IPS-NIHi7 (cell line): ENCODE measurements at regions not wholly inside any gene's neighbourhood (a gene's known extent, or its start where the extent isn't known, plus 50 kb on each side); places are given as distances from the start of the nearest gene placed in this dataset.
"Not testable (repeated sequence)": the region's sequence is repeated elsewhere in the genome, so short reads cannot be mapped to it uniquely, and the experiment has no call there.

Source experiments
- DNase-seq: peaks from one replicate; pipeline ENCODE4 v3.0.0; 2012; ENCODE audit warnings: mixed read lengths; ENCODE audit errors: extremely low spot score

DNA sequence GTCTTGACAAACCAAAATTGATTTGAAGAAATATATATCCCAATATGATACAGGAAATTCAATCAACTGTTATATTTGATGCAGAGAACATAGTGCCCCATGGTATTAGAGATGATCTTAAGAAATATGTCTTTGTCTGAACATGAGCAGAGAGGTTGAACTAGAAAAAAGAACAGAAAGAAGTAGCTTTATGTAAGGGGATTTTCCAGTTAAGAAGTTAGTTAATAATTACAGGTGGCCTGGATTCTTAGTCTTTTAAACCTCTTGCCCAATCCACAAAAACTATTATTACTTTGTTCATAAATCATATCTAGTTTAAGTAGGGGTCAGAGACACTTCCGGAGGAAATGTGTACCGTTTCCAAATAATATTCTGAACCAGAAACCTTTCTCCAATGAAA lies 1186.7 kb upstream of the EPHA6 start:
- no peak for DNase-seq

GRCh38 chr3:95629802-95630201 lies 1184.6 kb upstream of the EPHA6 start:
- DNase-seq = peak; percentile 16

DNA sequence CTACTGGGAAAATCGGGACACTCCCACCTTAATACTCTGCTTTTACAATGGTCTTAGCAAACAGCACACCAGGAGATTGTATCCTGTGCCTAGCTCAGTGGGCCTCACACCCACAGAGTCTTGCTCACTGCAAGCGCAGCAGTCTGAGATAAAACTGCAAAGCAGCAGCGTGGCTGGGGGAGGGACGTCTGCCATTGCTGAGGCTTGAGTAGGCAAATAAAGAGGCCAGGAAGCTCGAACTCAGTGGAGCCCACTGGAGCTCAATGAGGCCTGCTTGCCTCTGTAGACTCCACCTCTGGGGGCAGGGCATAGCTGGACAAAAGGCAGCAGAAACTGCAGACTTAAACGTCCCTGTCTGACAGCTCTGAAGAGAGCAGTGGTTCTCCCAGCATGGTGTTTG lies 1169.1 kb upstream of the EPHA6 start:
- DNase-seq = no peak

GRCh38 chr3:95654570-95655362 lies 1159.6 kb upstream of the EPHA6 start:
- no peak for DNase-seq

DNA sequence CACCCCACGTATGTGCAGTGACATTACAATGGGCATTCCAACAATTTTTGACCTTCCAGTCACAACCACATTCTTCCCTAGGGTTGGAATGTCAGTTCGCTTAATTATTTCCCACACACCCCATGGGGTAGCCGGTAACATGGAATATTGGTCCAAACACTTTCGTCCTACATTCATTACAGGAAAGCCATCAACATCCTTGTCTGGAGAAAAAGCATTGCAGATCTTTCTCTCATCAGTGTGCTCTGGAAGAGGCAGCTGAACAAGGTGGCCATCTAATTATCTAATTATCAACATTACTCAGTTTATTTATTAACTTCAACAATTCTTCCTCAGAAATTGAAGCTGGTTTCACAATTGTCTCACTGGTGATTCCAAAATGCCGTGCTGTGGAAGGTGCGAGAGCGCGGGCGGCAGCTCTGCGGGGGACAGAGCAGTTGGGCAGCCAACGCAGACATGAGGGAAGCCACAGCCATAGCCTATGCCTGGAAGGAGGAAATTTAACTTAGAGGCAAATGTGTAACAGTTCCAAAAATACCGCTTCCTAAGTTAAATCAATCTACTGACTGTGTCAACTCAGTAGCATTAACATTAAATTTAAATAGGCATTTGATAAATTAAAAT lies 1158.9 kb upstream of the EPHA6 start:
- no peak for DNase-seq

DNA sequence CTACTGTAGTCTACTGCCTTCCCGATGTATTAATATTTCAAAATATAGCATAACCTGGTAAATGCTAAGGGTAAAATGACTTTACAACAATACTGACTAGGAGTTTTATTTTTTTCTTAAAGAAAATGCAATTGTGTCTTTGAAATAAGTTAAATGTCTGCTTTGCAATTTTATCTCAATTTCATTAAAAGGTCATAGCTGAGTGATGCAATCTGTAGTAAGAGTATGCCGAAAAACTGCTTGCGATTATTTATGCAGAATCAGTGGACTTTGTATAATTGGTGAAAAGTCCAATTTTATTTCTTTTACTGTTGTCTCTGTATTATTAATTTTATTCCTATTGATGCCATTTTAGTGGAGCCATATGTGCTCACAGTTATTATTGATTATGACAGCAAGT lies 1143.6 kb upstream of the EPHA6 start:
- no peak for DNase-seq

DNA sequence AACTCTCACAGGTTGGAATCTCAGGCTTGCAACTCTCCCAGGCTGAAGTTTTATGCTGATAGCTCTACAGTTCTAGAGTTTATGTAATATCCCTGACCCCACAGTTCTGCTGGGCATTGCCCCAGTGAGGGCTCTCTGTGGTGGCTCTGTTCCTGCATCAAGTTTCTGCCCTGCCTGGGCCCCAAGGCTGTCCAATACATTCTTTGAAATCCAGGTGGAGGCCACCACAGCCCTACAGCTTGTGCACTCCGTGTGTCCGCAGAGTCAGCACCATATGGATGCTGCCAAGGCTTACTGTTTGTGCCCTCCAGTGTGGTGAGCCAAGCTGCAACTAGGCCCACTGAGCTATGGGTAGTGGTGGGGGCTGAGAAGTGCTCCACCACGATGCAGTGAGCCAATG lies 1141.2 kb upstream of the EPHA6 start:
- DNase-seq = no peak

DNA sequence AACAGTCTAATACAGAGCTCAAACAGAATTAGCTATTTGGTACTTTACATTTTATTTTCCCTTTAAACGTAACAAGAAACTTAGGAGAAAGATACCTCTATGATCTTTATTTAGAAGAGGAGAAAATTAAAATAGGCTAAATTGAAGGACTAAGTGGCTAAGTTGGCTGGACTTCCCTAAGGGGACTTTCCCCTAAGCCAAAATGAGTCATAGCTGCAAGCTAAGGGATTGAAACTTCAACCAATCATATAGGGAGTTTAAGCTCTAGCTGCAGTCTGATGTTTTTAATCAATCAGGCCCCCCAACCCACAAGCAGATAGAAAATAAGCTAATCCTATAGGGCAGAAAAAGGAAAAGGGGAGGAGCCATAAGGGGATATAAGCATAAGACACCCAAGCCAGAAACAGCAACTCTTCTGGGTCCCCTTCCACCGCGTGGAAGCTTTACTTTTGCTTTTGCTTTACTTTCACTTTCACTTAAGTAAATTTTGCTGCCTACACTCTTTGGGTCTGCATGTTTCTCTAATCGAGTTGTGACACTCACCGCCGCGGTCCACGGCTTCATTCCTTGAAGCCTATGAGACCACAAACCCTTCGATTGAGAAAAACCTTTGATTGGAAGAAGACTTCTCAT lies 1108.5 kb upstream of the EPHA6 start:
- DNase-seq = no peak

DNA sequence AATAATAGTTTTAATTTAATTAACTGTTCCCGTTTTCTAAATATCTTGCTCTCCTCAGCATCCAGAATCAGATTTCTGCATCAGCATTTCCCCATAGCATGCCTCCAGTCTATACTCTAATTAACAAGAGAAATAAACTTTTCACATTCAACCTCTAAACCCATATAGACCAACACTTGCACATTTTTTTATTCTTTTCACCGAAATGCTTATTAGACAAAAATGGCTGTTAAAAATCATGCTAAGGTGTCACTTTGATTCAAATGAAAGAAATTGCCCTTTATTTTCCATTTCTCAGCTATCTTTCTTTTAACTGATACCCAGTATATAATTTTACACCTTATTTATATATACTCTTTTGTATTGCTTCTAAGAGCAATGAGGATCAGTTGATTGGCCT lies 1107.1 kb upstream of the EPHA6 start:
- no peak for DNase-seq

DNA sequence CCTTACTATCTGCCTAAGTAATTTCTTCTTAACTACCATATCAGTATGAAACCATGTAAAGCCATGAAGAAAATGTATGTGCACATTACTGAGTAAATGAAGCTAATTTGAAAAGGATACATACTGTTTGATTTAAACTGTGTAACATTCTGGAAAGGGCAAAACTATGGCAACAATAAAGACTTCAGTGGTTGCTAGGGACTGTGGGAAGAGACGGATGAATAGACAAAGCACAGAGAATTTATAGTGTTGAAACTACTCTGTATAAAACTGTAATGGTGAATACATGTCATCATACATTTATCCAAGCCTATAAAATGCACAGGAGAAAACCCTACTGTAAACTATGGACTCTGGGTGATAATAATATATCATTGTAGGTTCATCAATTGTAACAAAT lies 1103.7 kb upstream of the EPHA6 start:
- DNase-seq = no peak

DNA sequence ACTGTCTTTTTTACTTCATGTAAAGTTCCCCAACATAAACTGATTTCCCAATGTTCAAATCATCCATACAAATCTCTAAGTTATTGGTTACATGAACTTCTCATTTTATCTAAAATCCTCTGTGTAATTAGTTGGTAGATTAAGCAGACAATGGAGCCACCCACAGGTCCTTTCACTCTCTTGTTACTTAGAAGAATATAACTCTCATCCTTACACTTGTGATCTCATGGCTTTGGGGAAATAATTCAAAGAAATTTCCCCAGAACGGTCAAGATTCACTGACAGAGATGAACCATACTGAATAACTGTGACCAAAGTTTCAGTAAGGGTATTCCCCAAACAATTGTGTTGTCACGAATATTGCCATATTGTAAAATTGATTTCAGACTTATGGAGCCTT lies 1102.6 kb upstream of the EPHA6 start:
- no peak for DNase-seq

DNA sequence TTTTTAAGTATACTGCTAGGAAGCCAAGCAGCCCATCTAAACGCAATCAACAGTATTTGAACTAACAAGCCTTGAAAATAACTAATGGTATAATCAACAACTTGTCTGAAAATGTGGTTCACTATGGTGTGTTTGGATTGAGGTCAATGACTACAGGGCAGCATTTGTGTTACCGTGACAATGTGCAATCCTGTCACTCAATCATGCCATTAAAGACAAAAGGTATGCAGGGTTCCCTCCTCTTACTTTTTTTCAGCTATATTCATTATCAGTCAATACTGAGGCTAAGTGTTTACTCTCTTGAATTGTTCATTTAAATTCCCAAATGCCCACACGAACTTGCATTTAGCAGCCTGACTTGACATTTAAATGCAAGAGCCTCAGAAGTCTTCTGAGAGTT lies 1099.3 kb upstream of the EPHA6 start:
- DNase-seq = no peak

DNA sequence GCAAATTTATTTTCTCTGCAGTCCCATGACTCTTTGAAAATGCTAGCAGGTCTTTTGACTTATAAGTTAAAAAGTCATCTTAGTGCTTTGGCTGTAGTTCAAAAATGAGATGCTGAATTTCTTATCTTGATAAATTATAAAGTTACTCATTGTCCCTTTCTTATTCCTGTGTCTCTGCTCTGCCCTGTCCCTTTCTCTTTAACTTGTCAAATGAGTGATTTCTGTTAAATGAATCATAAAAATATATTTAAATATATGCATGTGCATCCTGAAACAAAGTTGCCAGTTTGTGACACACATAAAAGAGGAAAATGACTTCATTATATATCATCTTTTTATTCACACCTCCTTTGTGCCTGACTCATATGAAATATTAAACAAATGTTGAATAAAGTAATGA lies 1097.3 kb upstream of the EPHA6 start:
- no peak for DNase-seq

DNA sequence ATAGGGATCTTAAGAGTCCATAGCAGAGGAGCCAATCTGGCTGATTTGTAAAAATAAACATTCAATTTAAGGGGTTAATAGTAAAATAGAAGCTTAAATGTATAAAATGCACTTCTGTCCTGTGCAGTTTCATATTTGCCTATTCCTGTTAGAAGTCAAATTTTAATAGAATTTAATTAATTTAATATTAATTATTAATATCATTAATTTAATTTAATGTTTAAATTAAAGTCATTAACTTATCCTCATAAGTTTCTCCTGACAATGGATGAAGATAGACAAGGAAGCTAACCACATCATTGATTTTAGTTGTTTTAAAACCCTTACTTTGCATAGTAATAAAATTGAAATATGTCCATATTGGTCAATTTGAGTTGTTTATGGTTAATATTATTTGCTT lies 1096.2 kb upstream of the EPHA6 start:
- DNase-seq = no peak

- no peak for DNase-seq
Observed at GRCh38 chr3:95719481-95719880, 1094.9 kb upstream of the EPHA6 start.

GRCh38 chr3:95721938-95722337 lies 1092.5 kb upstream of the EPHA6 start:
- no peak for DNase-seq

- DNase-seq = no peak
Observed at GRCh38 chr3:95725770-95726169, 1088.6 kb upstream of the EPHA6 start.

GRCh38 chr3:95731753-95732152 lies 1082.6 kb upstream of the EPHA6 start:
- DNase-seq = no peak

GRCh38 chr3:95733336-95733735 lies 1081.1 kb upstream of the EPHA6 start:
- DNase-seq = no peak

GRCh38 chr3:95738045-95738444 lies 1076.3 kb upstream of the EPHA6 start:
- no peak for DNase-seq

GRCh38 chr3:95744896-95745295 lies 1069.5 kb upstream of the EPHA6 start:
- DNase-seq = not testable (repeated sequence)

DNA sequence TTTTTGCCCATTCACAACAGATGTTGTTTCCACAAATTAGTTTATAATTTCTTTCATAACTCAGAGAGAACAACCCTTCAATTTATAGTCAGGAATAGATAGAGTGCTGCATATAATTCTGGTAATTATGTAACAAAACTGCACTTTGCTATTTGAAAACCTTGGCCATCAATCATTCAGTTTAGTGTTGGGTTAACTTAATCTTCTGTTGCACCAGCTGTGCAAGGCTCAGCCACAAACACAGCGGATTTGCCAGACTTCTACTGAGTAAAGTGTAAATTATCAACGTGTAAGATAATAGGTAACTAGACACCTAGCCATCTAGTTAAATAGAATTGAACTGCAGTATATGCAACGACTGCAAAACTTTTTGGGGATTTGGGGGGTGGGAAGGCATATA lies 1064.3 kb upstream of the EPHA6 start:
- no peak for DNase-seq

- no peak for DNase-seq
Observed at GRCh38 chr3:95751509-95751908, 1062.9 kb upstream of the EPHA6 start.
